Uterus (tissue), 2 donors: ENCODE measurements at regions not wholly inside any gene's neighbourhood (a gene's known extent, or its start where the extent isn't known, plus 50 kb on each side); places are given as distances from the start of the nearest gene placed in this dataset.

Source experiments
- POLR2A ChIP-seq, 2 donors: fragments of 450-650 bp; IDR thresholded peaks; one replicate each; pipeline ENCODE4 v1.6.1; 2016; ENCODE audit warnings: antibody characterized with exemption in 2 of 2, mild to moderate bottlenecking in 1 of 2, moderate library complexity in 1 of 2
- TF ChIP-seq, protein P1 (sequence below), 4 experiments: fragments of 200-600 bp in 2 of 4; fragments of 450-650 bp in 2 of 4; sonication (generic) in 2 of 4; IDR thresholded peaks; one replicate each; pipeline ENCODE4 v1.5.1; 2016 to 2019; ENCODE audit warnings: antibody characterized with exemption in 4 of 4, mild to moderate bottlenecking in 2 of 4, moderate library complexity in 1 of 4

GRCh38 chr3:194977356-194977755, 291.7 kb downstream of the FAM43A start:
- TF ChIP-seq, protein P1, sequence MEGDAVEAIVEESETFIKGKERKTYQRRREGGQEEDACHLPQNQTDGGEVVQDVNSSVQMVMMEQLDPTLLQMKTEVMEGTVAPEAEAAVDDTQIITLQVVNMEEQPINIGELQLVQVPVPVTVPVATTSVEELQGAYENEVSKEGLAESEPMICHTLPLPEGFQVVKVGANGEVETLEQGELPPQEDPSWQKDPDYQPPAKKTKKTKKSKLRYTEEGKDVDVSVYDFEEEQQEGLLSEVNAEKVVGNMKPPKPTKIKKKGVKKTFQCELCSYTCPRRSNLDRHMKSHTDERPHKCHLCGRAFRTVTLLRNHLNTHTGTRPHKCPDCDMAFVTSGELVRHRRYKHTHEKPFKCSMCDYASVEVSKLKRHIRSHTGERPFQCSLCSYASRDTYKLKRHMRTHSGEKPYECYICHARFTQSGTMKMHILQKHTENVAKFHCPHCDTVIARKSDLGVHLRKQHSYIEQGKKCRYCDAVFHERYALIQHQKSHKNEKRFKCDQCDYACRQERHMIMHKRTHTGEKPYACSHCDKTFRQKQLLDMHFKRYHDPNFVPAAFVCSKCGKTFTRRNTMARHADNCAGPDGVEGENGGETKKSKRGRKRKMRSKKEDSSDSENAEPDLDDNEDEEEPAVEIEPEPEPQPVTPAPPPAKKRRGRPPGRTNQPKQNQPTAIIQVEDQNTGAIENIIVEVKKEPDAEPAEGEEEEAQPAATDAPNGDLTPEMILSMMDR (IDR thresholded peaks at IDR 0.05): no peak
- TF ChIP-seq POLR2A (IDR thresholded peaks at IDR 0.05): no peak
